HAP-1 (cell line): ENCODE measurements at regions not wholly inside any gene's neighbourhood (a gene's known extent, or its start where the extent isn't known, plus 50 kb on each side); places are given as distances from the start of the nearest gene placed in this dataset.
A peak's percentile ranks its signal among the peaks of the same experiment; 100 is the strongest.
"Not testable (repeated sequence)": the region's sequence is repeated elsewhere in the genome, so short reads cannot be mapped to it uniquely, and the experiment has no call there.

ENCODE experiments used
- DNase-seq, 2 experiments: peaks; one replicate each; pipeline ENCODE4 v3.0.0-alpha.2; 2016 to 2020; ENCODE audit warnings: low spot score in 2 of 2
- H3K27me3 ChIP-seq: fragments of 250-450 bp; sonication (Bioruptor Pico); 2 replicates; pipeline ENCODE4 v1.5.1; 2020; ENCODE audit warnings: low read depth, mild to moderate bottlenecking, moderate library complexity
- H3K36me3 ChIP-seq: fragments of 250-450 bp; sonication (Bioruptor Pico); replicated peaks from 2 replicates; pipeline ENCODE4 v1.5.1; 2020; ENCODE audit warnings: mild to moderate bottlenecking
- H3K4me1 ChIP-seq: fragments of 250-450 bp; sonication (Bioruptor Pico); 2 replicates; pipeline ENCODE4 v1.5.1; 2020; ENCODE audit warnings: mild to moderate bottlenecking
- H3K4me3 ChIP-seq: fragments of 250-450 bp; sonication (Bioruptor Pico); 2 replicates; pipeline ENCODE4 v1.5.1; 2020; ENCODE audit warnings: mild to moderate bottlenecking, moderate library complexity
- H3K9me3 ChIP-seq: fragments of 250-450 bp; sonication (Bioruptor Pico); 2 replicates; pipeline ENCODE4 v1.5.1; 2020; ENCODE audit warnings: mild to moderate bottlenecking, moderate library complexity
- in situ Hi-C: fragments of 300-500 bp; cut with MboI; formaldehyde crosslinking; loops from 3 replicates; pipeline ENCODE4 v1.14.3; 2020; ENCODE audit warnings: low sequenced_read_pairs, inconsistent platforms, mixed read lengths

DNA sequence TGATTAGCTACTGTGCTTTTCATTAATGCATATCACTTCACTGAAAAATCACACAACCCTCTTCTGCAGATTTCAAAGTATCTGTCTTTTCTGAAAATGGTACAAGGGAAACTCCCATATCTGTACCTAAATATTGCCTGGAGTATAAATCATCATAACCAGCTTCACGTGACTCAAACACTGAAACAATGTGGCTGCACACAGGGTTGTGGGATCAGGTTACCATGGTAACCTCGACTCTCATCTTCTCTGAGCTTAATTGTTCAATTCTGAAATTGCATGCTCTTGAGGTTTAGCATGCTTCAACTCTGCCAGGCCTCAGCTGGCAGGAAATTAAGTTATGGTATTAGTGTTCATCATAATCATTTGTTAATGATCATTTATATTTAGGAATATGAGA is 77.5 kb upstream of the CPSF6 start:
- Histone ChIP-seq H3K27me3 (no peaks in the 10 kb centered on the region), H3K9me3 (no peaks in the 10 kb centered on the region), H3K4me1 (peaks cover 5% of the 10 kb centered on the region), H3K4me3 (no peak overlapping the region), H3K36me3 (no peaks in the 10 kb centered on the region)
- in situ Hi-C loops, result loop anchor here (10.0 kb wide), 1 partner anchor 83 kb away; no protein-coding TSS in a partner anchor
- peak; percentile 14 to 22 for DNase-seq

DNA sequence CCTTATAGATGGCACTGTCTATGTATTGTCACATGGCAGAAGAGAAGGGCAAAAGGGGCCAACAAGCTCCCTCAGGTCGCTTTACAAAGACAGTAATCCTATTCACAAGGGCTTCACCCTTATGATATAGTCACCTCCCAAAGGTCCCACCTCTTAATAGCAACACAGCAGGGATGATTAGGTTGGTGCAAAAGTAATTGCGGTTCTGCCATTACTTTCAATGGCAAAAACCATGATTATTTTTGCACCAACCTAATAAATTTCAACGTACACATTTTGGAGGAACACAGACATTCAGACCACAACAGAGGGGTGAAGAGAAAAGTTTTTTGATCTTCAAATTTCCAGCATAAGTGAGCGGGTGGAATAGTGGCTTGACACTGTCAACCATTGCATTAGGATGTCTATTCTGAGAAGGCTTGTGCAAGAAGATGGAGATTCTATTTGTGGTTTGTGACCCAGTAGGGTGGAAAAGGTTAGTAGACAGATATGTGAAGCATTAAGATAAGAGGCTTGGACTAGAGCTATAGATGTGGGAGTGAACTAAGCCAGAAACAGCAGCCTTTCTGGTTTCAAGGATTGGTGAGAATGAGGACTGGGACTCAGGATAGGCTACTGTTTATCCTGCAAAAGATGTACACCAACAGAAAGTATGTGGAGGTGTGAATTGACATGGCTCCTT is 75.5 kb upstream of the CPSF6 start:
- Histone ChIP-seq H3K36me3 (no peaks in the 10 kb centered on the region), H3K27me3 (no peaks in the 10 kb centered on the region), H3K9me3 (no peaks in the 10 kb centered on the region), H3K4me1 (peaks cover 6% of the 10 kb centered on the region), H3K4me3 (no peak overlapping the region)
- no peak for DNase-seq
- in situ Hi-C loops, result loop anchor here (10.0 kb wide), 1 partner anchor 81 kb away; no protein-coding TSS in a partner anchor

DNA sequence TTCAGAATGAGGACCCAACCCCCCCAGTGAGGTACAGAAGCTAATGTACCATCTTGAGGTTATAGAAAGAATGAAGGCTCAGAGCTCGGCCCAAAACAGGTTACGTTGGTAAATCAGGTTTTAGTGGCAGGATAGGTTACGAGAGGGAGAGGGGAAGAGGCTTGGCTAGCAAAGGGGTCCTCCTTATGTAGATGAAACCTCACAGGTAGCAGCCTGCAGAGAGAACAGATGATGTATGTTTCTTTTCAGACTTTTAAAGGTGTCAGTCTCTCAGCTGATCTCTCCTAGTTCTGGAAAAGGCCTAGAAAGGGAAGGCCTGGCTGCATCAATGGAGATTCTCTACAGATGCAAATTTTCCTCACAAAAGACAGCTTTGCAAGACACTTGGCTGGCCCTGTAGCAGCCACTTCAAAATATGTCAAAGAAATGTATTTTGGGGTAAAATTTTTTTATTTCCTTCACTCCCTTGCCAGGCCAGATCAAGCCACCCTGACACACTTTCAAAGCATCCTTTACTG is 71.7 kb upstream of the CPSF6 start:
- in situ Hi-C loops, result loop anchor here (10.0 kb wide), 1 partner anchor 77 kb away; no protein-coding TSS in a partner anchor
- Histone ChIP-seq H3K36me3 (no peaks in the 10 kb centered on the region), H3K9me3 (no peaks in the 10 kb centered on the region), H3K4me1 (peaks cover 6% of the 10 kb centered on the region), H3K4me3 (no peak overlapping the region), H3K27me3 (no peaks in the 10 kb centered on the region)
- peak; percentile 36 to 57 for DNase-seq

DNA sequence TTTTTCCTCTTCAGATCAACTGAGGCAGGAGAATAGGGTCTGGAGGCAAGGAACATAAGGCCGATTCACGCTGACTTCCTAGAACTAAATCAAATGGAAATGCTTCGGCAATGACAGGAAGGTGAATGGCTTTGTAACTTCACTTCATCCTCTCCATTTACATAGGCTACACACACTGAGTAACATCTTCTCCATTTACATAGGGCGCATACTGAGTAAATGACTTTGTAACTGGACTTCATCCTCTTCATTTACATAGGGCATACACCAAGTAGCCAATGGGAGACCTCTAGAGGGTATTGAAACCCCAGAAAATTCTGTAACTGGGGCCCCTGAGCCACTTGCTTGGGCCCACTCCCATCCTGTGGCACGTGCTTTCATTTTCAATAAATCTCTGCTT is 71.0 kb upstream of the CPSF6 start:
- in situ Hi-C loops, result loop anchor here (10.0 kb wide), 1 partner anchor 76 kb away; no protein-coding TSS in a partner anchor
- no peak overlapping the region for H3K4me3 ChIP-seq
- no peaks in the 10 kb centered on the region for H3K27me3 ChIP-seq
- DNase-seq, result no peak
- no peaks in the 10 kb centered on the region for H3K36me3 ChIP-seq
- peaks cover 6% of the 10 kb centered on the region for H3K4me1 ChIP-seq
- H3K9me3 ChIP-seq, result no peaks in the 10 kb centered on the region

DNA sequence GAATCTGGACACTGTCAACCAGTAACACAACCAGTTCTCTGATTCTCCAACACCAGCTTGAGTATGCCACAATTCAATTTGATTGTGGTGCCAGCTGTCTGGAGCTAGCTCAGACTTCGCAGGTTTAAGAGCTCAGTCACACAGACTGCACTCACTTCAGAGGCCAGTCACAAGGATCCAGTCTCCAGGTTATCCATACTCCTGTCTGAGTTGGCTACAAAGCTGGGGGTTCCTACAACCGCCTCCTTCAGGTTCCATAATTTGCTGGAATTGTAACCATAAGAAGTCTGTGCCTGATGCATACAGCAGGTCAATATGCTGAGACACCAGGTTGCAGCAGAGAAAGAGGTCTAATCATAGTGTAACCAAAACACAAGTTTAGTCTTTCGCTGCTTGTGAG is 70.5 kb upstream of the CPSF6 start:
- no peak for DNase-seq
- Histone ChIP-seq H3K27me3 (no peaks in the 10 kb centered on the region), H3K36me3 (no peaks in the 10 kb centered on the region), H3K4me1 (peaks cover 6% of the 10 kb centered on the region), H3K4me3 (no peak overlapping the region), H3K9me3 (no peaks in the 10 kb centered on the region)
- in situ Hi-C loops, result loop anchor here (10.0 kb wide), 1 partner anchor 76 kb away; no protein-coding TSS in a partner anchor

DNA sequence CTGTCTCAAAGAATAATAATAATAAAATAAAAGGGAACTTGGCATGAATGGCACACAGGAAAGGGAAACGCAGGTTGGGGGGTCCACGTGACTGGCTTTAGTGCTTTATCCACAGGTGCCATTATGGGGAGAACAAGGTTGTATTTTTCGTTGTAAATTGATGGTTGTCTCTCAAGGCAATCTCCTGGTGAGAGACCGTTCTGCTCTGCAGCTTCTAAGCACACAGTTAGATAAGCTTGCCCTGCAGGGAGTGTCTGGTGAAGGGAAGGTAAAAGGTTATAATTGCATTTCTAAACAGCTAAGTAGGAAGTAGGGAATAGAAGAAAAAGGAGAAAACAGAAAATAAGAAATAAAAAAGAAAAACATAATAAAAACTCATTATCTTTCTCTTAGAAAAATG is 69.1 kb upstream of the CPSF6 start:
- no peak for DNase-seq
- Histone ChIP-seq H3K4me3 (no peak overlapping the region), H3K4me1 (peaks cover 6% of the 10 kb centered on the region), H3K27me3 (no peaks in the 10 kb centered on the region), H3K36me3 (no peaks in the 10 kb centered on the region), H3K9me3 (no peaks in the 10 kb centered on the region)
- in situ Hi-C loops, result no loop called here

DNA sequence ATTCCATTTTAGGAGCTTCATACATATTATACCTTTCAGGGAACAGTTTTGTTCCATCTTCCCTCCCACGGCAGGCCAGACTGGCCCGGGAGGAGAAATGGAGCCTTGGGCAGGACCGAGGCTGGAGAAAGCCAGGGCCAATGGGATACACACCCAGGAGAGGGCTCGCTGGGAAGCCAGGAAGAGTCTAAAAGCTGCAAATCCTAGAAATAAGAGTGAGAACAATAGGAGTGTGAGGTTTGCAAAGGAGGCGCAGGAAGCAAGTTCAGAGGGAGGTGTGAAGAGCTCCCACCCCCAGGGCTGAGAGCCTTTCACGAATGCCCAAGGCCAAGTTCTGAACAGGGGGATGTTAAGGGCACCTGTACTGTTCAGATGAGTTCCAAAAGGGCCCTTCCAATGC is 67.5 kb upstream of the CPSF6 start:
- DNase-seq, result no peak
- Histone ChIP-seq H3K27me3 (no peaks in the 10 kb centered on the region), H3K36me3 (no peaks in the 10 kb centered on the region), H3K4me3 (no peak overlapping the region), H3K4me1 (peaks cover 6% of the 10 kb centered on the region), H3K9me3 (no peaks in the 10 kb centered on the region)
- in situ Hi-C loops, result no loop called here

DNA sequence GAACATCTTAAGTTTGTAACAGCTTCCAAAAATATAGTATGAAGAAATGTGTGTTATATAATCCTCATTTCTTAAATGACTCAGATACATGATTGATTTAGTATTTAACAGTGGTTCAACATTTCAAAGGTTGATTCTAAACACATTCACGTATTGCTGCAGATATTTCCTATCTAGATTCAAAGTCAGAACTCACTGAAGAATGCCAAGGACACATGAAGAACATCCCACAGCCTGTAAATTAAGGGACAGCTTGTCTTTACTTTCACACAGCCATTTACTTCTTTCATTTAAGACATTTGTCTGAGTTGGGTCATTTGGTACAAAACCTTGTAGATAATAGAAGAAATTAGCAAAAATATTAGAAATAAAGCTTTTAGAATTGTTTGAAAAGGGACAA is 66.9 kb upstream of the CPSF6 start:
- no peak for DNase-seq
- in situ Hi-C loops, result no loop called here
- Histone ChIP-seq H3K4me3 (no peak overlapping the region), H3K4me1 (peaks cover 5% of the 10 kb centered on the region), H3K36me3 (no peaks in the 10 kb centered on the region), H3K27me3 (no peaks in the 10 kb centered on the region), H3K9me3 (no peaks in the 10 kb centered on the region)

DNA sequence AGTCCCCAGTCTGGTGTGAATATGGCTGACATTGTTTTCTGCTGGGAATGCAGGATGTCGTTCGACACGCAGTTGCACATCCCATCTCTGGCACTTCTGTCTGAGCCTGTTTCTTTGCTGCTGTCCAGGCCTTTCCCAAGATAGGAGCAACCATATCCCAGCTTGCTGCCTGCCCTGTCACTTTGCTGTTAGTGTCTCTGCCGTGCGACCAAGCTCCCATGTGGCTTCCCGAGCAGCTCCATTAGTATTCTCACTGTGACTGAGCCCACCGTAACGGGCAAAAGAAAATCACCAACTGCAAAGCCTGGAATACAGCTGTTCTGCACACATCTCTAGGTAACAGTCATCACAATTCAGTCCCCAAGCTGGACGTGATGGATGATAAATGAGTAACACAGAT is 66.0 kb upstream of the CPSF6 start:
- Histone ChIP-seq H3K27me3 (no peaks in the 10 kb centered on the region), H3K4me3 (no peak overlapping the region), H3K4me1 (no peaks in the 10 kb centered on the region), H3K9me3 (no peaks in the 10 kb centered on the region), H3K36me3 (no peaks in the 10 kb centered on the region)
- DNase-seq, result no peak
- in situ Hi-C loops, result no loop called here

DNA sequence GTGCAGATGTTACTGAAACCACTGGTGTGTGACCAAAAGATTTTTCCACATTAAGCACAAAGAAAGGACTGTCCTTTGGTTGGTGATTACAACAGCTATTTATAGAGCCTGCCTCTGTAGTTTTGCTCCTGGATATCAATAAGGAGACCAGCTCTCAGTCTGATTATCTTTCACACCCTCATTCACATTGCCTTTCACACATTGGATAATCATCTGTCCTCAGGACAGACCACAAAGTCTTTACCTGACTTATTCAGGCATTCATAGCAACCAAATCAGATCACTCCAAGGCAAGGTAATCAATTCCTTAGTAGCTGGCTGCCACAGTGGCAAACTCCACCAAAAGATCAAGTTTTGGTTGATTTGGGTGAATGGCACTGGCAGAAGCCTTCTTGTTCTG is 59.6 kb upstream of the CPSF6 start:
- no peak for DNase-seq
- H3K27me3 ChIP-seq, result no peaks in the 10 kb centered on the region
- H3K4me3 ChIP-seq, result no peak overlapping the region
- no peaks in the 10 kb centered on the region for H3K4me1 ChIP-seq
- H3K36me3 ChIP-seq, result no peaks in the 10 kb centered on the region
- in situ Hi-C loops, result no loop called here
- no peaks in the 10 kb centered on the region for H3K9me3 ChIP-seq

DNA sequence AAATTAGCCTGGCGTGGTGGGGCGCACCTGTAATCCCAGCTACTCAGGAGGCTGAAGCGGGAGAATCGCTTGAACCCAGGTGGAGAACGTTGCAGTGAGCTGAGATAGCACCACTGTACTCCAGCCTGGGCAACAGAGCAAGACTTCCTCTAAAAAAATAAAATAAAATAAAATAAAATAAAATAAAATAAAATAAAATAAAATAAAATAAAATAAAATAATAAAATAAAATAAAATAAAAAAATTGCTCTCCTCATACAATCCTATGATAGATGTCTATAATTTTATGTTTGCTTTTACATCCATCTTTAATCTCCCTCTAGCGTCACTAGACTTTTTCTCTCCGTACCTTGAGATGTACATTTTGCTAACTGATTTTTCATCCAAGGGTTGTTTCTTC is 51.8 kb upstream of the CPSF6 start:
- H3K36me3 ChIP-seq, in situ Hi-C loops, DNase-seq, H3K4me3 ChIP-seq, H3K27me3 ChIP-seq, H3K4me1 ChIP-seq: not testable (repeated sequence)
- peaks cover 19% of the 10 kb centered on the region for H3K9me3 ChIP-seq

DNA sequence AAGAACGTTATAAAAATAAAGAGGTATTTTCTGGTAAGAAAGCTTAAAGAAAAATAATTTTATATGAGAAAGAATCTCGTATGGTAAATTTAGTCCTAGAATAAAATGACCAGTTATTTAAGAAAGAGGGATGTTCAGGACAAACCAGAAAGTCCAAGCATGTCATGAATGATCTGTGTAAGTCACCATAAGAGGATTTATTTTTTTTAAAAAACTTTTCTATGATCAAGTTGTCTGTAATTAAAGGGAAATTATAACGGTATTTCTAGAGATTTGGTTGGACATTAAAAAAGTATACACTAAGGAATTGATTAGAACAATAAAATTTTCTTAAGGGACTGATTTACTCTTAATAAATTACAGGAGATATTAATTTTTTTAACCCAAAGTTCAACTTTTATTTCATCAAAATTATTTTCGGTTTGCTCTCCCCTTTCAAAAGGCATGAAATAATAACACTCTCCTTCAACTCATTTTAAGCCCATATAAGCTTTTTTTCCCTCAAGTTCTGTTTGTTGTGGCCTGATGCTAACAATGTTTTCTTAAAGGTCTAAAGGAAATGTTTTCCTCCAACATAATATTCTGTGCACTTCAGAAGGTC is 49.9 kb upstream of the CPSF6 start:
- Histone ChIP-seq H3K36me3 (no peaks in the 10 kb centered on the region), H3K9me3 (peaks cover 19% of the 10 kb centered on the region), H3K27me3 (no peaks in the 10 kb centered on the region), H3K4me3 (no peak overlapping the region), H3K4me1 (no peaks in the 10 kb centered on the region)
- in situ Hi-C loops, result no loop called here
- no peak for DNase-seq
